GM18861 (cell line): ENCODE measurements at regions not wholly inside any gene's neighbourhood (a gene's known extent, or its start where the extent isn't known, plus 50 kb on each side); places are given as distances from the start of the nearest gene placed in this dataset.
"Not testable (repeated sequence)": the region's sequence is repeated elsewhere in the genome, so short reads cannot be mapped to it uniquely, and the experiment has no call there.

Experiments used
- ATAC-seq: cut with Tn5 transposase; IDR thresholded peaks from one replicate; pipeline ENCODE4 v1.9.1; 2021; ENCODE audit not compliant: unreplicated experiment

DNA sequence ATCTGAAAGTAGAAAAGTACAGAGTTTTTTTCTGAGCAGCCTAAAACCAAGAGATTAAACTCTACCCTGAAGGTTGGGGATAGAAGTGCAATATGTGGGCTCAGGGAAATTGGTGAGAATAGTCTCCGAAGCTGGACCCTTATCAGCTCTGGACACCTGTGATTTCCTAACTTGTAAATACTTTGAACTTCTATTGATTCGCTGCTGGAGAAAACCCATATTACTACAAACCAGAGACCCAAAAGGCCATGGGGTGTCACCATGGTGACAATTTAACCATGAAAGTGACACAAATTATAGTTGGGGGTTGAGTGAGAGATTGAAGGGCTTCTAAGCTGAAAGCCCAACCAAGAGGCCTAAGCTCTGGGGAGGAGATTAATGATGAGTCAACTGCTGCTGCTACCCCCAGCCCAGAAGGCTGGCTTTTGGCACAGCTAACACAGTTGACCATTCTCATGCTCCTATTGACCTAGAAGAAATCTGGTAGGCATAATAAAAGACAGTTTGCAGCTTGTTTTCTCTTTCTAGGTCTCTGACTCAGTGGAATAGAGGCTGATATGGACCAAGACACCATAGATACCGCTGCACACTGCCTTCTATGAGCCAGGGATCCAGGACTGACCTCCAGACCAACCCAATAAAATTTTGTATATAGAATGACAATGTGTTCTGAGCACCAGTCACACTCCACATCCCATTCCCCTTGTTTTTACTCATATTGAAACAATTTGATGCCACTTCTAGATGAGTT, 131.9 kb upstream of the FNDC3A start:
- no peak for ATAC-seq

DNA sequence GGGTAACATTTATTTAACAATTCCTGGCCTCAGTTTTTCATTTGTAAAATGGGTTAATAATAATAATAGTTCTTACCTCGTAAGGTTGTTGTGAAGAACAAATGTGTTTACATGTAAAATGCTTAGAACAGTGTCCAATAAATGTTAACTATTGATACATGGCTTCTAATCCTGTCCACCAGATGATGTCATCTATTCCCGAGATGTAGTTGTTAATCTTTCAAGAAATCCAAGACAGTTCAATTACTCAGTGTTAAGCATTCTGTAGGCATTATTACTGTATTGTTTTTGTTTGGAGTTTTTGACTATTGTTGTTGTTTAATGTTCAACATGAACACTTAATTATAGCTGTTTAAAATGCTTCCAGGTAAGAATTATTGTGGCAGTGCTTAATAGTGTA, 131.0 kb upstream of the FNDC3A start:
- ATAC-seq, result no peak

DNA sequence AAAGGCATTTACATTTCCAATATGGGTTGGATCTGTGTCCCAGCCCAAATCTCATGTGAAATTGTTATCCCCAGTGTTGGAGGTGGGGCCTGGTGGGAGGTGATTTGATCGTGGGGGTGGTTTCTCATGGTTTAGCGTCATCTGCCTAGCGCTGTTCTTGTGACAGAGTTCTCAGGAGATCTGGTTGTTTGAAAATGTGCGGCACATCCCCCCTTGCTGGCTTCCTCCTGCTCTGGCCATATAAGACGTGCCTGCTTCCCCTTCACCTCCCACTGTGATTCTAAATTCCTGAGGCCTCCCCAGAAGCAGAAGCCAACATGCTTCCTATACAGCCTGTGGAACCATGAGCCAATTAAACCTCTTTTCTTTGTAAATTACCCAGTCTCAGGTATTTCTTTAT, 126.2 kb upstream of the FNDC3A start:
- ATAC-seq, result no peak

DNA sequence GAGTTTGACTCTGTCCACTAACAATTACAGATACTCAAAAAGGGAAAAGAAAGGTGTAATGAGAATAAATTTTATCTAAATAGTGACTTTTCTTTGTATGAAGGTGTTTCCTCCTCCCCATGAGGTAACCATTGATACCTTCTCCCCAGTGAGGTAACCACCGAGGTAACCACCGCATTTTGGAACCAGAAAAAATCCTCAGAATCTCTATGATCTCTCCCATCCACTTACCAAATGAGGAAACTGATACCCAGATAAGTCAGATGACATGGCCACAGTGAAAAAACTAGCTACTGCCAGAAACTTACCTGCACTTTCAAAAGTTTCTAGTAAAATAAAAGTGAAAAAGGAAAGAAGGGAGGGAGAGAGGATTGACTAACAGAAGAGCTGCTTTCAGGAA, 124.0 kb upstream of the FNDC3A start:
- ATAC-seq, result no peak

DNA sequence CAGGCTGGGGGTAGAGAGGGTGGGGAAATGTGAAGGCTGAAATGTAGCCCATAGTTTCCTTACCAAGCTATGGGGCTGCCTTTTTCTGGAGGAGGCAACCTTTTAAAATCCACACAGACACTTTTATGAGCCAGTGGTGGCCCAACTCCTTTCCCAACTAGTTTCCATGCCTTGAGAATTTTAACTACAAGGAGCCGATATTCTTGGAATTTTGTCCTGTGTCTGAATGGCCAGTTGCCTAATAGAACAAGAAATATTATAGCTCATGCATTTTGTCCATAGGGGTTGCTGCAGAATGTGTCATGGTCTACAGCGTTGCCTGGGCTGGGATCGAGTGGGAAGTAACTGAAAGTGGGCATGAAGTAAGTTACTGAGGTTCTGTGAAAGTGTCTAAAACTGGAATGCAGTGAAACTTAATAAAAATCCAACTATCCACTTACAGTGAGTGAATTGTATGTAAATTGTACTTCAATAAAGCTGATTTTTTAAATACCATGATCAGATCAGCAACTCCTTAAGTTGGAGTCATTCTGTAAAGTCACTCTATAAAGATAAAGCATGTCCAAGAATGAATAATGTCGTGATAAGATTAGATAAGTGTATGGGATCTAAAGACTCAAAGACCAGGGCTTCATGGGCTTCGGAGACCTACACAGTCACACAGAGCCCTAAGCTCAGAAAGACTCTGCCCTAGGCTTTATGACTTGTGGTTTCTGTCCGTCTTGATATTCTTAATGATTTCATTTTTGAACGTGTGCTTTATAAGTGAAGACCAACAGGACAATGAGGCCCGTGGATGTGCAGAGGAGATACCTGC, 122.6 kb upstream of the FNDC3A start:
- no peak for ATAC-seq

DNA sequence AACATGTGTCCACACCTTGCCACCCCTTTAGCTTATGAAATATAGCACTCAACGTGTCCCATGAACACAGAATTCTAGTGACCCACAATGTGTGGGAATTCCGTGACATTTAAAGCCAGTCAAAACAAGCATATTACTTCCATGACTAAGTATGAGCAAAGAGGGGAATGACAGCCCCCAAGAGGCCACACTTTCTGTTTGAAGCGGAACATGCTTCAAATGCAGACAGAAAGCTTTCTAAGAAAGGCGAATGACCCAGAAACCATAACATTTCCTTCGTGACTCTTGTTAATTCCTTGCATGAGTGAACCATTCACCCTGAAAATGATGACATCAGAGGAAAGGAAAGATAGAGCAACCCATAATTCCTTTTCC, 122.0 kb upstream of the FNDC3A start:
- ATAC-seq, result no peak

DNA sequence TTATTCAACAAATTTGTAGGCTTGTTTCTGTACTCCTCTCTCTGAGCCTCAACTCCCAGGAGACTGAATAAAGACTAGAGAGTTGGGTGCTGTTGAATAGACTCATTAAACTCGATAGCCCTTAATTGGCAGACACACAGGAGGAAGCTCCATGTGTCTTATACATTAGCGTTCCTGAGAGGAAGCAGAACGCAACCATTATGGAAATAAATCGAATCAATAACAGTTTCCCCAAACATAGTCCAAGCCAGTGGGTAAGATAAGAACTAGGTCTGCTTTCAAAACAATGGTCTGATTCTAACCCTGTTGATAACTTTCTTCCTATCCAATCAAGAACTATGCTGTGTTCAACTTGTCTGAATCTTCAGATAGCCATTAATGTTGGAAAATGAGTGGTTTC, 118.1 kb upstream of the FNDC3A start:
- ATAC-seq, result no peak

DNA sequence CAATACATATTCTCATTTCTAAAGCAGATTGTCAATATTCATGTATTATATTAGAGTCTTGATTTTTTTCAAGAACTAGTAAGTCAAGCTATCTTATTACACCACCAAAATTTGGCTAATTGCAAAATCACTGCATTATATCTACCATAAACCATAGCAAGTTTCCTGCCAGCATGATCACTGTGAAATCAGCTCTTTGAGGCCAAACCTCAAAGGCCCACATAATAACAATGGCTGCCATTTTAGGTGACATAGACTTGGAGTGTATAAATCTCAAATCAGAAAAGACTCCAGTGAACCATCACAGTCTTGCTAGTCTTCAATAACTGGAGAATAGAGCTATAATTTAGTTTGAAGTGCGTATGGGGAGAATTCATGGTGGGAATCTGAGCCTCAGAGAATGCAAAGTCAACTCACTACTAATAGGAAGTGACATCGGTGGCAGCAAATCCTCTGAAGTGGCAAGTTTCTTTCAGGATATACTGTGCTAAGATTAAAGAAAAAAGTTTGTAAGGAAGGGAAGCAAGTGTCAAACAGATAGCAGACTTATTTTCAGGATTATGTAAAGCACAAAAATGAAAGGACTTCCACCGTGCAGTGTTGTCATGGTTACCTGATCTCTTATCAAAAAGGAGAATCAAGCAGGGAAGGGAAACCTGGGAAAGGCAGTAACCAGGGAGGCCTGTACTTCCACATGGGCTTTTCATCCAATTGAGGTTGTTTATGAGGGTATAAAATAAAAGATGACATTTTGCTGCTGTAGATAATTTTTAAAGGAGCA, 117.4 kb upstream of the FNDC3A start:
- no peak for ATAC-seq

DNA sequence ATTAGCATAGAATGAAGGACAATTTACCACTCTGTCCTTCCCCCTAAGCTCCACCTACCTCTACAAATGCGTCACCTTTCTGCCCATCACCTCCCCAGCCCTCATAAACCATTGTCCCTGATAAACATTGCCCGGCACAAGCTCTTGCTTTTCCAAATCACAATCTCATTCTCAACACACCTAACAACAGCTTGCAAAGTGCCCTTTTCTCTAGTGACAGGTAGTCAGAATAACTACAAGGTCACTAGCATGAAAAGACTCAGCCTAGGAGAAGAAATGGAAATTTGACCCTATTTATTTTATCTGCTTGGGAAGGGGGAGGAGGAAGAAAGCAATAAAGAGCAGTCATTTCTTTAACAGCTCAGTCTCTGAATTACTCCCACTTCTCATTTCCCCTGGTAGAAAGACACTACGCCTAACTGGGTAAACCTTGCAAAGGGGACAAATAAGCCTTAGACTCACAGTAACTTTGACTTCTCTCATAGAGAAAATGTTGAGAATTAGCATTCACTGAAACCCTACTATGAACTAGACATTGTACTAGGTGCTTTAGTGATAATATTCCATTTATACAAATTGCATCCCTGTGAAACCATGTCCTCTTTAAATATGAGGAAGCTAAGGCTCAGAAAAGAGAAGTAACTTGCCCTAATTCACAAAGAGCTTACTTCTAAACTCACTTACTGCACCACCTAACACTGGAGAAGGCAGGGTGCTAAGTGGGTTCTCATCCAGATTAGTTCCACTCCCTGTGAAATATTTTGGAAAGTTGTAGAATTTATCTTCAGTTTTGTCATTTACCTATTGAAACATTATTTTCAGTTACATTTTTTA, 116.2 kb upstream of the FNDC3A start:
- no peak for ATAC-seq

DNA sequence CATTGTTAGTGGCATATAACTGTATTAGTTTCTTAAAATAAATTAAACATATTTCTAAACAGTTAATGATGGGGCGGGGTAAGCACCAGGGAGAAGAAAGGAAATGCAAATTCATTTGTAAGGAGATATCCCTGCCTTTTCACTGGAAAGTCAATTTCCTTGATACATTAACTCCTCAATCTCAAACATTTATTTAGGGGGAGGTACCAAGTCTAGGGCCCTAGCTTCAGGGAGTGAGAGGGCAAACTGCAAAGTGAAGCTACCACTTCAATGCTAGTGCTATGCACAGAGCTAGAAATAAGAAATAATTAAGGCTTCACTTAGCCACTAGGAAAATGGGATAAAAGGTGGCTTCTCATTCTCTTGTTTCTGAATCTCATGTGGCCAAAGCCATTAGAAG, 115.3 kb upstream of the FNDC3A start:
- ATAC-seq, result no peak

DNA sequence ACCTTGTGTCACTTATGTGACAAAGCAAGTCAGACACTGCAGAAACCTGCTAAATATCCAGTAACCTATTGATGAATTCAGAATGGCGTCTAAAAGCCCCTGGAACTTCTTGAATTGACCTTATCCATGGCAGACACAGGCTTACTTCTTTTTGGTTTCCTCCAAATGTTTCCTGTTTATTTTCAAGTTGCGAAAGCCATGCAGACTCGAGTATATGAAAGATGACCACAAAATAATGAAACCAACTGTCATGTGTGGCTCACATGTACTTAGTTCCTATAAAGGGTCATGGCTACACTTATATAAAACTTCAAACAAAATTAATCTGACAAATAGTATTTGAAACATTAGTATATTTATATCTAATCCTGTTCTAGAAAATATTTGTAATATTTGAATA, 113.1 kb upstream of the FNDC3A start:
- no peak for ATAC-seq

DNA sequence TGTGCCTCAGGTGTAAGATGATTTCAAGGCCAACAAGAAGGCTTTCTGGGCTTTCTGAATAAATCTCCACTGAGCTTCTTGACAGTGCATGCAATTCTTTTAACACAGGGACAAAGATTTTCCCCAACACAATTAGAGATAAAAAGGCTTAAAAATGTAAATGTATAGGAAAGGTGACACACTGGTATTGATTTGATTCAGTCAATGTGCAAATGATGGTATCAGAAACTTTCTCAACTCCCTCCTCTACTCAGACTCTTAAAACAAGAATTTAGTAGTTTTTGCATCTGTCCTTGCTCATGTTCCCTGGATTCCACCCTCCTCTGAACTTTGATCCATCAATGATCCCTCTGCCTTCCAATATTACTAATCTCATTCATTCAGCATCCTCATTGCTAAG, 111.6 kb upstream of the FNDC3A start:
- ATAC-seq, result no peak

DNA sequence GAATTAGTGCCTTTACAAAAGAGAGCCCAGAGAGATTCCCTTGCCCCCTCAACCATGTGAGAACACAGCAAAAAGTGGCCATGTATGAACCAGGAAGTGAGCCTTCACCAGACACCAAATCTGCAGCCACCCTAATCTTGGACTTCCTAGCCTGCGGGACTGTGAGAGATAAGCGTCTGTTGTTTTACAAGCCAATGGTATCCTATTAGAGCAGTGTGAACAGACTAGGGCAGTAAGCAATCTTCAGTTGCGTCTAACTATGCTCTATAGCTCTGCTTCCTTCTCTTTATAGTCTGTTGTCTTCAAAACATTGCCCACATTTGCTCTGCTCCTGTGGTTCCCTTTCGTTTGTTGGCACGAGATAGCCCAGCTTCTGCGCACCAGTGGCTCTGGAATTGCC, 109.5 kb upstream of the FNDC3A start:
- no peak for ATAC-seq

DNA sequence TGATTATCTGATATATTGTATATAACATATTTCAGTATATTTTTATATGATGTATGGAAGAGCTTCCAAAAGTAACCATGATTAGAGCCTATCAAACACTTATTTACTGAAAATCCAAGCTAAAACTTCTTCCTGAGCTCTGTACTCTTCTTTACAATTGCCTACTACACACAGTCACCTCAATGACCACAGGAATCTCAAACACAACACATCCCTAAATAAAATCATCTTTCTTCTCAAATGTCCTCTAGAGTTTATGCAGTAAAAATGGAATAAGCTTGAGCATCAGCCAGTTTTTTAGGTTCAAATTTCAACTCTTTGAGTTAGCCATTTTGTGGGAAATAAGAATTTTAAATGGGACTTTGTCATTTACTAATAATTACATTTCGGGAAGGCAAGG, 102.6 kb upstream of the FNDC3A start:
- ATAC-seq, result no peak

DNA sequence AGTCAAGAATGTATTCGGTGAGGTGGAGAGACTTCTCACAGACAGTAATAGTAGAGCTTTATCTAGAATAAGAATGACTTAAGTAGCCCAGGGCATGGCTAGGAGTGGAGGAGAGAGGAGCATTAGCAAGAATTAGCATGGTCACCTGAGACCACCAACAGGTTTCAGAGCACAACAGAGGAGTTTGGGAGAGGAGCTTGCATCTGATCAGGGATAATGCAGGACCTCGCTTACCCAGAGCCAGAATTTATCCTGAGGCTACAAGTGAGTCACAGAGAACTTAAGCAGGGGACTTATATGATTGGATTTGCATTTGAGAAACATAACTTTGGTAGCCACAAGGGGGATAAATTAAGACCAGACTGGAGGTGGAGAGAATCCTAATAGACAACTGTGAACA, 102.1 kb upstream of the FNDC3A start:
- ATAC-seq, result no peak

DNA sequence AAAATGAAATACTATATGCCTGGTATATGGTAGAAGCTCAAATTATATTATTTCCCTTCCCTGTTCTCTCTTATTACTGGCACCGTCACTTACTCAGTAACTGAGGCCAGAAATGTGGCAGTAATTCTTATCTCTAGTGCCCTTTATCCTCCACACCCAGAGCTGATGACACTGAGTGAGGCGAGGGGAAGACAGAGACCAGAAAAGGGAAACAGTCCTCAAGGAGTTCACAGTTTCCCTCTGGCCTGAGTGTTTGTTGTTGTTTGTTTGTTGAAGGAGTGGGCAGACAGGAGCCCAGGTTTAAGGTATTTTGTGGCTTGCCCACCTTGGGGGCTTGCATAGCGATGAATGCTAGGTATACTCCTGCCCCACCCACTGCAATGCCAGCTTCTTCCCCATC, 101.5 kb upstream of the FNDC3A start:
- no peak for ATAC-seq

DNA sequence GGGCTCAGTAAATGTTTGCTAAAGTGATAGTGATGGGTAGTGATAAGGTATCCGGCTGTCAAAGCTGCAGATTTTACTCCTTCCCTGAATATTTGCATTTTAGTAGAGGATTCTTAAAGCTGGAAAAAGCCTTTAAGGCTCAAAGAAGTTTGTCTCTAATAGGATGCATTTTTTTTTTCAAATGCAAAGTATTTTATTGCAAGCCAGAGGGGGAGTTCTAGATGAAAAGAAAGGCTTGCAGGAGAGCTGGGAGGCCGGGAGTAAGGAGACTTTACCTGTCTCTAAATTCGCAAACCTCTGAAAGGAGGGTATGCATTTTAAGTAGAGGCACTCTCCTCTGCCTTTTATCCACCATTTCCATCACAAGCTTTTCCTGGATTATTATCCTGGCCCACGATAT, 100.7 kb upstream of the FNDC3A start:
- no peak for ATAC-seq

DNA sequence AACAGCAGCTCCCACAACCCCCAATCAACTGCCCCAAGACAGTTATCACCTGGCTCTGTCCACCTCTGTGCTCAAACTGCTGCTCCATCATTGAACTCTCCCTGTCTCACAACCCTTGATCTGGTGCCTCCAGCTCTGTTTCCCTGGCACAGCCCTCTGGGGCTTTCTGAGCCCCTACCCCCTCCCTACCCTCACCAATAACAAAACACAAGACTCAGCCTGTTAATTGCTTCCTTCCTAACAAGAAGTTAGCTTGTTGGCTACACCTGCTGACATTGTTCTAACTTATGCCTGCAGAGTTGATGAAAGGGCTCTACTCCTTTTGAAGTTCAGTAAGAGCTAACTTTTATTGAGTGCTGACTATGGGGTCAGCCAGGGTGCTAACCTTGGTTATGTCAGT, 99.4 kb upstream of the FNDC3A start:
- no peak for ATAC-seq

DNA sequence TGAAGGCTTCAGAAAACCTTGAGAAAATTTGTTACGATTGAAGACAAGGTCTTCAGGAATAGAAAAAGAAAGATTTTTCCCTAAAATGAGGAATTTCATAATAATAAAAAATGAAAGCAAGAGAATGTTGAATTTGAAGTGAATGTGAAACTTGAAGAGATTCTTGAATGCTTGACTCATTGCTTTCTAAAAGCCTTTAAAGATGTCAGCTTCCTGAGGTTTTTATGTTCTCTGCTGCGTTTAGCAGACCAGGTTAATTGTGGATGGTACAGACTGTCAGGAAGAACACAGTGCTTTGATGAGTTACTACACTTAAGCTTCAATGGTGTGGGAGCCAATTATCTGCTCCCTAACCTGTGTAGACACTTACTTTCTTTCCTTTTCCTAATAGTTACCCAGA, 96.3 kb upstream of the FNDC3A start:
- no peak for ATAC-seq

DNA sequence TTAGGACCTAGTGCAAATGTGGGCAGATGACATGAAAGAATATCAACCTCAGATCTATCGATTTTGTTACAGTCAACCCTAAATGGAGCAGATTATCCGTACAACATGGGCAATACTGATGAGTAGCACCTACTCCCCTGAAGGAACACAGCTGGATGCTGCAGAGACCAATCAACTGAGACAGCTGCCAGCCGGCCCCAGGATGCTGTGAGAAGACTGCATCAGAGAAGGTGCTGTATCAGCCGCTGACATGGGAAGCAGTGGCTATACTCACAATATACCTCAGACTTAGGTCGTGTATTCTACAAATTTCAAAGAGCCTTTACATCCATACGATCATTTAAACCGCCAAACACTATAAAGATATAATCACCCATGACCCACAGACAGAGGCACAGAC, 95.9 kb upstream of the FNDC3A start:
- no peak for ATAC-seq

DNA sequence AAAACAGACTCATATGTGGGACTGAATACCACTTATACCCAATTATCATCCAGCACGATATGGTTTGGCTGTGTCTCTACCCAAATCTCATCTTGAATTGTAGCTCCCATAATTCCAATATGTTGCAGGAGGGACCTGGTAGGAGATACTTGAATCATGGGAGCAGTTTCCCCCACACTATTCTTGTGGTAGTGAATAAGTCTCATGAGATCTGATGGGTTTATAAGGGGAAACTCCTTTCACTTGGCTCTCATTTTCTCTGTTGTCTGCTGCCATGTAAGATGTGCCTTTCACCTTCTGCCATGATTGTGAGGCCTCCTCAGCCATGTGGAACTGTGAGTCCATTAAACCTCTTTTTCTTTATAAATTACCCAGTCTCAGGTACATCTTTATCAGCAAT, 91.9 kb upstream of the FNDC3A start:
- not testable (repeated sequence) for ATAC-seq
